Activated CD4-positive, alpha-beta T cell treated with anti-CD3 and anti-CD28 coated beads for 36 hours (primary cell): ENCODE measurements at regions not wholly inside any gene's neighbourhood (a gene's known extent, or its start where the extent isn't known, plus 50 kb on each side); places are given as distances from the start of the nearest gene placed in this dataset.

ENCODE experiments used
- ATAC-seq: fragments of 200-7000 bp; cut with Tn5 transposase; one replicate; pipeline ENCODE4 v1.10.0; 2021; ENCODE audit warnings: mild to moderate bottlenecking, moderate library complexity
- CTCF ChIA-PET: fragments of 350-600 bp; sonication (Branson Sonifier 250); formaldehyde crosslinking; loops from one replicate; lab custom pipeline; 2021; ENCODE audit warnings: antibody characterized with exemption; lab: Charles Lee
- POLR2A ChIA-PET: fragments of 350-600 bp; sonication (Branson Sonifier 250); formaldehyde crosslinking; loops from one replicate; lab custom pipeline; 2021; ENCODE audit warnings: antibody characterized with exemption, inconsistent platforms; lab: Charles Lee
- DNase-seq: peaks from one replicate; pipeline ENCODE4 v3.0.0-alpha.2; 2020
- H3K27ac Mint-ChIP-seq: one replicate; pipeline ENCODE4 v1.8.0; 2021; ENCODE audit warnings: mixed read lengths
- H3K27me3 Mint-ChIP-seq: one replicate; pipeline ENCODE4 v1.8.0; 2021; ENCODE audit warnings: mixed read lengths
- H3K36me3 Mint-ChIP-seq: one replicate; pipeline ENCODE4 v1.8.0; 2021; ENCODE audit warnings: low read depth, mixed read lengths
- H3K4me1 Mint-ChIP-seq: one replicate; pipeline ENCODE4 v1.8.0; 2021; ENCODE audit warnings: mixed read lengths
- H3K4me3 Mint-ChIP-seq: one replicate; pipeline ENCODE4 v1.8.0; 2021; ENCODE audit warnings: mild to moderate bottlenecking, moderate library complexity, mixed read lengths
- H3K9me3 Mint-ChIP-seq: one replicate; pipeline ENCODE4 v1.8.0; 2021; ENCODE audit warnings: low read depth, mixed read lengths
- intact Hi-C, 2 experiments: fragments of 100-400 bp; cut with DNase I in 1 of 2; cut with micrococcal nuclease in 1 of 2; formaldehyde crosslinking; loops; one replicate each; pipeline versions ENCODE4 v1.14.2 to v1.15.1; 2022 to 2024; cut with DNase I, micrococcal nuclease

- H3K4me1 Mint-ChIP-seq = no peaks in the 10 kb centered on the region
- no peak for ATAC-seq
- ChIA-PET CTCF (no interaction called here), POLR2A (no interaction called here)
- intact Hi-C loops = no loop called here
- H3K36me3 Mint-ChIP-seq = no peaks in the 10 kb centered on the region
- H3K4me3 Mint-ChIP-seq = no peak overlapping the region
- H3K9me3 Mint-ChIP-seq = peaks cover 12% of the 10 kb centered on the region
- no peak for DNase-seq
- no peak overlapping the region for H3K27ac Mint-ChIP-seq
- no peaks in the 10 kb centered on the region for H3K27me3 Mint-ChIP-seq
These were observed 728.2 kb downstream of the BRINP1 start for GRCh38 chr9:118640836-118641560.

GRCh38 chr9:118643118-118643517, 726.1 kb downstream of the BRINP1 start:
- no peak for DNase-seq
- ChIA-PET CTCF (no interaction called here), POLR2A (no interaction called here)
- intact Hi-C loops = no loop called here
- H3K4me1 Mint-ChIP-seq = no peaks in the 10 kb centered on the region
- peaks cover 15% of the 10 kb centered on the region for H3K9me3 Mint-ChIP-seq
- H3K27me3 Mint-ChIP-seq = no peaks in the 10 kb centered on the region
- no peak overlapping the region for H3K4me3 Mint-ChIP-seq
- no peak for ATAC-seq
- no peaks in the 10 kb centered on the region for H3K36me3 Mint-ChIP-seq
- H3K27ac Mint-ChIP-seq = no peak overlapping the region

GRCh38 chr9:118644066-118644465, 725.2 kb downstream of the BRINP1 start:
- Mint-ChIP-seq H3K27me3 (no peaks in the 10 kb centered on the region), H3K4me1 (no peaks in the 10 kb centered on the region), H3K36me3 (no peaks in the 10 kb centered on the region), H3K4me3 (no peak overlapping the region), H3K27ac (no peak overlapping the region), H3K9me3 (peaks cover 15% of the 10 kb centered on the region)
- DNase-seq (no peak), ATAC-seq (no peak)
- CTCF ChIA-PET = no interaction called here
- intact Hi-C loops = no loop called here
- POLR2A ChIA-PET = no interaction called here

GRCh38 chr9:118647331-118647730, 721.9 kb downstream of the BRINP1 start:
- H3K27me3 Mint-ChIP-seq = no peaks in the 10 kb centered on the region
- H3K4me1 Mint-ChIP-seq = no peaks in the 10 kb centered on the region
- H3K9me3 Mint-ChIP-seq = peaks cover 14% of the 10 kb centered on the region
- intact Hi-C loops = no loop called here
- H3K36me3 Mint-ChIP-seq = no peaks in the 10 kb centered on the region
- H3K4me3 Mint-ChIP-seq = no peak overlapping the region
- ATAC-seq (no peak), DNase-seq (no peak)
- H3K27ac Mint-ChIP-seq = no peak overlapping the region
- ChIA-PET POLR2A (no interaction called here), CTCF (no interaction called here)

DNA sequence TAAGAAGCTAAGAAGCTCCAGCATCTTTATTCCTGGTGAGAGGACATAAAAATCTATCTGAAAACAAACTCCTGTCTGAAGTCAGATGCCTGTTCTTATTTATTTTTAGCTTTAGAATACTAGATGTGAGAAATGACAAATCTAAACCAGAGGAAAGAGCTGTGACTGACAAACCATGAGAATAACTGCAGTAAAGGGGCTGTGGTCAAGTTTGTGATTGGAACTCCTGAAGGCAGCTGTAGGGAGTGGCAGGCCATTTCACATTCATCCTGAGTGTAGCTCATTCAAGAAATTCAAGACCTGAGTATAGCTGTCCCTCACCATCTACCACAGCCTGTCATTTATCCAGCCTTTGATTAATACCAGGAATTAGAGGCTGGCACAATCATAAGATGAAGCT, 718.8 kb downstream of the BRINP1 start:
- ChIA-PET CTCF (no interaction called here), POLR2A (no interaction called here)
- Mint-ChIP-seq H3K36me3 (no peaks in the 10 kb centered on the region), H3K4me3 (no peak overlapping the region), H3K4me1 (no peaks in the 10 kb centered on the region), H3K27ac (no peak overlapping the region), H3K9me3 (peaks cover 9% of the 10 kb centered on the region), H3K27me3 (no peaks in the 10 kb centered on the region)
- DNase-seq (no peak), ATAC-seq (no peak)
- intact Hi-C loops = no loop called here

DNA sequence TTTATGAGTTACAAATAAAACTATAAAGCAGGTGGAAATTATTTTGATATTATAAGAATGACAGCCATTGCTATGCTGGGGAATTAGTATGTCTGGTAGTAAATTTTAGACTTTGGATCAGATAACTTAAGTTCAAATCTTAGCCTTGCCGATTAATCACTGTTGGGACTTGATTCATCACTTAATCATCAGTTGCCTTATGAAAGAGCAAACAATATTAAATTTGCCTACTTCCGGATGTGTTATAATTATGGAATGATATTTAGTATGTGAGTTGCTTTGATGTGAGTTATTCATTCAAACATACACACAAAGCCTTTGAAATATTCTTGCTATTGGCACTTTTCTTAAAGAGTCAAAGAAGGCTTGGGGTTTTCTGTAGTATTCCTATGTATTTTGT, 717.7 kb downstream of the BRINP1 start:
- Mint-ChIP-seq H3K4me1 (no peaks in the 10 kb centered on the region), H3K27ac (no peak overlapping the region), H3K27me3 (no peaks in the 10 kb centered on the region), H3K36me3 (no peaks in the 10 kb centered on the region), H3K4me3 (no peak overlapping the region), H3K9me3 (peaks cover 5% of the 10 kb centered on the region)
- intact Hi-C loops = no loop called here
- ChIA-PET POLR2A (no interaction called here), CTCF (no interaction called here)
- no peak for ATAC-seq
- DNase-seq = no peak

DNA sequence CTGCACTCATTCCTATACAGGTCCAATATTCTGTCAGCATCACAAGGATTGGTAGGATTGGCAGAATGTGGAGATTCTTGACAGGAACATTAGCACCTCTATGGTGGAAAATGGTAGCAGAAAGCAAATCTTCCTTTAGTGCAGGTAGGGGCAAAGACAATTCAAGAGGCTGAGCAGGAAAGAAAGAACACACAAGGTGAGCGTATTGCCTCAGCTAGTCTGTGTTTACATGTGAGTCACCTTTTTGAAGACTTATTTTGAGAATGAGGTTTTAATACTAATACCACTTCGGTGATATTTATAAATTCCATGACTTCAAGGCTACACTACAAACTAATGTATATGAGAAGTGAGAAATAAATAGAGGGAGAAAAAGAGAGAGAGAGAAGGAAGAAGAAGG, 717.0 kb downstream of the BRINP1 start:
- Mint-ChIP-seq H3K27ac (no peak overlapping the region), H3K4me1 (no peaks in the 10 kb centered on the region), H3K27me3 (no peaks in the 10 kb centered on the region), H3K4me3 (no peak overlapping the region), H3K36me3 (no peaks in the 10 kb centered on the region), H3K9me3 (peaks cover 3% of the 10 kb centered on the region)
- CTCF ChIA-PET = no interaction called here
- POLR2A ChIA-PET = no interaction called here
- ATAC-seq (no peak), DNase-seq (no peak)
- intact Hi-C loops = no loop called here

DNA sequence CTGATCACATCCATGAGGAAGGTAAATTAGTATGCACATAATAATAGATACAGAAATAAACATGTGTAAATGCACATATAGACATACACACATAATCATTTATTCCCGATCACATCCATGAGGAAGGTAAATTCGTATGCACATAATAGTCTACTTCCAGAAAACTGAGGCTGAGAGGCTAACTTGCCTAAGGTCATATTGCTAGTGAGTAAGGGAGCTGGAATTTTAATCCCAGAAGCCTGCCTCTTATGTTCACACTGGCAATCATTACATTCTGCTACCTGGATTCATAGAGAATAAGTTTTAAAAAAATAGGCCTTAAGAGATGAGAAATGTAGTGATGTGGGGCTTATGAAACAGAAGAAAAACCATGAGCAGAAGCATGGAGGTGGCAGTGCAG, 716.3 kb downstream of the BRINP1 start:
- Mint-ChIP-seq H3K27me3 (no peaks in the 10 kb centered on the region), H3K27ac (no peak overlapping the region), H3K4me3 (no peak overlapping the region), H3K4me1 (no peaks in the 10 kb centered on the region), H3K36me3 (no peaks in the 10 kb centered on the region), H3K9me3 (peaks cover 3% of the 10 kb centered on the region)
- intact Hi-C loops = no loop called here
- DNase-seq = no peak
- POLR2A ChIA-PET = no interaction called here
- CTCF ChIA-PET = no interaction called here
- ATAC-seq = no peak

- no peak overlapping the region for H3K4me3 Mint-ChIP-seq
- ATAC-seq (no peak), DNase-seq (no peak)
- H3K36me3 Mint-ChIP-seq = no peaks in the 10 kb centered on the region
- H3K9me3 Mint-ChIP-seq = peaks cover 8% of the 10 kb centered on the region
- H3K27me3 Mint-ChIP-seq = no peaks in the 10 kb centered on the region
- no peaks in the 10 kb centered on the region for H3K4me1 Mint-ChIP-seq
- ChIA-PET CTCF (no interaction called here), POLR2A (no interaction called here)
- intact Hi-C loops = no loop called here
- no peak overlapping the region for H3K27ac Mint-ChIP-seq
These were observed 710.2 kb downstream of the BRINP1 start for GRCh38 chr9:118659011-118659410.

DNA sequence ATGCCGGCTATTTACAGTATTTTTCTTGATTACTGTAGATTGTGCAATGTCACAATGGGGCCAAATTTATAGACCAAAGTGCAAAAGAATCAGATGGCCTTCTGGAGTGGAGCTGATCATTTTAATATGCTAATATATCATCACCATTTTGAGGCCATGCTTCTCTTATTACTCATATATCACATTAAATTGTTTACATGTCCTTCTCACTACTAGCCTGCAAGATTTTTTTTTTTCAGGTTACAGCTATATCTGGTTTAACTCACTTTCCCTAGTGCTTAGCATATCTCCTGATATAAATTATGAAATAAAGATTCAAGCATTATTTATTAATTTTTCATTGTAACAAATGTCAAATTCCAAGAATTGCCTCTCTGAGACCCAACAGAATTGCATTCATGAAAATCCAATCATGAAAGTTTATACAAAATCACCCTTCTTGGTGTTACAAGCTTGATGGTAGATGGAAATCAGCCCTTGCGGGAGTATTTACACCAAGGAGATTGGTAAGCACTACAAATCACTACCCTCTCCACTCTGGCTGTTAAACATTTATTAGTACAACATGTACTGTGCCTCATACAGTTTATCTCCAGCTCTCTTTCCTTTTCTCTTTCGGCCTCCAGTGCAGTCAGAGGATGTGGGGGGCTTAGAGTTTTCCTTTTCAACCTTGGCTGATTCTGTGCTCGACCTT, 703.9 kb downstream of the BRINP1 start:
- Mint-ChIP-seq H3K4me1 (no peaks in the 10 kb centered on the region), H3K9me3 (no peaks in the 10 kb centered on the region), H3K4me3 (no peak overlapping the region), H3K27ac (no peak overlapping the region), H3K27me3 (no peaks in the 10 kb centered on the region), H3K36me3 (no peaks in the 10 kb centered on the region)
- POLR2A ChIA-PET = no interaction called here
- intact Hi-C loops = no loop called here
- no peak for ATAC-seq
- no peak for DNase-seq
- CTCF ChIA-PET = no interaction called here

DNA sequence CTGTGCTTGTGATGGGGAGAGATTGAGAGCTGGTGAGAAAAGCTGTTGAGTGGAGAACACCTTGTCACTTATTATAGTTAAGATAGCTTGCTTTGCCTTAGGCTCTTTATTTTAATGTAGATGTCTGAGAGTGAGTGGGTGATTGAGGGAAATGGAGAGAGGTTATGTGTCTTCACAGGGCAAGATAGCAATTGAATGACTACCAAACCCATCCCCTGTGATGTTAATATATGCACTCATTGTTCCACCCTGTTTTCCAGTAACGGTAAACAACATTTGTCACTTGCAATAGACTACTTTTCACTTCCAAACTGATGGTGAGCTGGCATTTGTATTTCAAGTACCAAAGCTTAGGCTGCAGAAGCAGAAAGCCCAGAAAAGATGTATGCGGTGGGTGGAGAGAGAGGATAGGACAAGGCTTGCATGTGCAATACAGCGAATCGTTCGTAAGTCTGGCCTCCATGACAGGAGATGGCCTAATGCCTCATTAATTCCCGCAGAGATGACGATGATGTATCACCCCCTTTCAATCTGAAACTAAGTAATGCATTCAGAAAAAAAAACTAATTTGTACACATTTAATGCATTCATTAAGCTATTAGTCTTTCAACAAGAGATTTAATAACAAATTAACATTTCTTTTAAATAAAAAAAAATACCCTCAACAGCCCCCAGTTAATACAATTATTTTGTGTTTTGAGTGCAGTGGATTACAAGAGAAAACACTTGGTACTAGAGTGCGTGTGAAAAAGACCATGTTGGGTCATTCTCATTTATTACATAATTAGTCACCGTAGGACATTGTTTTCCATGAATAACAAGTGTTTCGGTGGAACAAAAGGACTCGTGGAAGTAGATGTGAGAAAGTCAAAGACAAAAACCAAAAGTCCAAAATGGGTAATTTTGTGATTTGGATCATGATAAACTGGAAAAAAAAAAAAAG, 699.0 kb downstream of the BRINP1 start:
- no peak overlapping the region for H3K4me3 Mint-ChIP-seq
- no peaks in the 10 kb centered on the region for H3K36me3 Mint-ChIP-seq
- no peaks in the 10 kb centered on the region for H3K9me3 Mint-ChIP-seq
- ChIA-PET POLR2A (no interaction called here), CTCF (no interaction called here)
- ATAC-seq (no peak), DNase-seq (no peak)
- no peak overlapping the region for H3K27ac Mint-ChIP-seq
- intact Hi-C loops = no loop called here
- no peaks in the 10 kb centered on the region for H3K4me1 Mint-ChIP-seq
- no peaks in the 10 kb centered on the region for H3K27me3 Mint-ChIP-seq
